ENCODE measurements at regions not wholly inside any gene's neighbourhood (a gene's known extent, or its start where the extent isn't known, plus 50 kb on each side); places are given as distances from the start of the nearest gene placed in this dataset.
"Not testable (repeated sequence)": the region's sequence is repeated elsewhere in the genome, so short reads cannot be mapped to it uniquely, and the experiment has no call there.

DNA sequence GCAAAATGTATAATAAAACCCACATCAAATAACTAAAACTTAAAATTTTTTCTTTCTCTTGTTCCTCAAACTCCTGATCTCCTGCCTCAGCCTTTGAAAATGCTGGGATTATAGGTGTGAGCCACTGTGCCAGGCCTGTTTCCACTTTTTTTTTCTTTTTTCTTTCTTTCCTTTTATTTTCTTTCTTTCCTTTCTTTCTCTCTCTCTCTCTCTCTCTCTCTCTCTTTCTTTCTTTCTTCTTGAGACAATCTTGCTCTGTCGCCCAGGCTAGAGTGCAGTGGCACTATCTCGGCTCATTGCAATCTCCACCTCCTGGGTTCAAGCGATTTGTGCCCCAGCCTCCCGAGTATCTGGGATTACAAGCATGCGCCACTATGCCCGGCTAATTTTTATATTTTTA lies 164.6 kb downstream of the OR2B2 start:
- CTCF ChIA-PET: no interaction called here
- TF ChIP-seq, protein P1, sequence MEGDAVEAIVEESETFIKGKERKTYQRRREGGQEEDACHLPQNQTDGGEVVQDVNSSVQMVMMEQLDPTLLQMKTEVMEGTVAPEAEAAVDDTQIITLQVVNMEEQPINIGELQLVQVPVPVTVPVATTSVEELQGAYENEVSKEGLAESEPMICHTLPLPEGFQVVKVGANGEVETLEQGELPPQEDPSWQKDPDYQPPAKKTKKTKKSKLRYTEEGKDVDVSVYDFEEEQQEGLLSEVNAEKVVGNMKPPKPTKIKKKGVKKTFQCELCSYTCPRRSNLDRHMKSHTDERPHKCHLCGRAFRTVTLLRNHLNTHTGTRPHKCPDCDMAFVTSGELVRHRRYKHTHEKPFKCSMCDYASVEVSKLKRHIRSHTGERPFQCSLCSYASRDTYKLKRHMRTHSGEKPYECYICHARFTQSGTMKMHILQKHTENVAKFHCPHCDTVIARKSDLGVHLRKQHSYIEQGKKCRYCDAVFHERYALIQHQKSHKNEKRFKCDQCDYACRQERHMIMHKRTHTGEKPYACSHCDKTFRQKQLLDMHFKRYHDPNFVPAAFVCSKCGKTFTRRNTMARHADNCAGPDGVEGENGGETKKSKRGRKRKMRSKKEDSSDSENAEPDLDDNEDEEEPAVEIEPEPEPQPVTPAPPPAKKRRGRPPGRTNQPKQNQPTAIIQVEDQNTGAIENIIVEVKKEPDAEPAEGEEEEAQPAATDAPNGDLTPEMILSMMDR (IDR thresholded peaks at IDR 0.05; ENCODE audit: insufficient read depth, low read depth, low read length): no peak
- peaks cover 1% of the 10 kb centered on the region; the same call in 1 of the 2 replicates for H3K27me3 ChIP-seq (ENCODE audit: control insufficient read depth, insufficient read depth, low read length)

DNA sequence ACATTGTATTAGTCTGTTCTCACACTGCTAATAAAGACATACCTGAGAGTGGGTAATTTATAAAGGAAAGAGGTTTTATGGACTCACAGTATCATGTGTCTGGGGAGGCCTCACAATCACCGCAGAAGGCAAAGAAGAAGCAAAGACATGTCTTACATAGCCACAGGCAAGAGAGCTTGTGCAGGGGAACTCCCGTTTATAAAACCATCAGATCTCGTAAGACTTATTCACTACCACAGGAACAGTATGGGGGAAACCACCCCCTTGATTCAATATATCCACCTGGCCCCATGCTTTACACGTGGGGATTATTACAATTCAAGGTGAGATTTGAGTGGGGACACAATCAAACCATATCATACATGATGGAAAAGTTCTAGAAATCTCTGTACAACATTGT lies 165.3 kb downstream of the OR2B2 start:
- POLR2A ChIA-PET; H3K27me3 ChIP-seq (ENCODE audit: control insufficient read depth, insufficient read depth, low read length); DNase-seq (ENCODE audit: low read depth); H3K4me3 ChIP-seq (ENCODE audit: low read depth, low read length); H3K36me3 ChIP-seq (ENCODE audit: control insufficient read depth, insufficient read depth, low read length); CTCF ChIA-PET: not testable (repeated sequence)

More for the DNA sequence above, 164.6 kb downstream of the OR2B2 start:
- POLR2A ChIA-PET: no interaction called here
- H3K4me3 ChIP-seq (ENCODE audit: low read depth, low read length): no peak overlapping the region
- DNase-seq (ENCODE audit: low read depth): no peak
- no peaks in the 10 kb centered on the region for H3K36me3 ChIP-seq (ENCODE audit: control insufficient read depth, insufficient read depth, low read length)

DNA sequence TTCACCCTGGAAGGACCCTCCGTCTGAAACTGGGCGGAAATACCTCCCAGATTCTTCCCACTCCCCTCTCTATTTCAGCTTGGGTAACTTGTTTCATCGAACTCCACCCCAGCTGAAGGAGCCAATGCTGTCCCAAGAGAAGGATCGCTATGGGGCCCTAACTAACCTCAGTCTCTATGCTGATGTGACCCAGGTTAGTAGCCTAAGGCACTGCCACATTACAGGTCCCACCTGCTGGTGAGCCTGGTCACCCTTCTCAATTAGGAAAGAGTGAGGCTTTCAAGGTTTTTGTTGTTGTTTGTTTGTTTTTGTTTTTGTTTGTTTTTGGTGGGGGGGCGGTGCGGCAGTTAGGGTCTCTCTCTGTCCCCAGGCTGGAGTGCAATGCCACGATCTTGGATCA lies 168.4 kb downstream of the OR2B2 start:
- CTCF ChIA-PET: interaction anchor here (2.9 kb wide), 1 partner anchor 8 kb away, joined by 13 read pairs; no protein-coding TSS in a partner anchor
- Histone ChIP-seq H3K36me3 (ENCODE audit: control insufficient read depth, insufficient read depth, low read length) (no peaks in the 10 kb centered on the region), H3K27me3 (ENCODE audit: control insufficient read depth, insufficient read depth, low read length) (peaks cover 1% of the 10 kb centered on the region; the same call in 1 of the 2 replicates), H3K4me3 (ENCODE audit: low read depth, low read length) (no peak overlapping the region)
- POLR2A ChIA-PET: no interaction called here
- no peak for DNase-seq (ENCODE audit: low read depth)
- TF ChIP-seq, protein P1 (IDR thresholded peaks at IDR 0.05; ENCODE audit: insufficient read depth, low read depth, low read length): no peak

DNA sequence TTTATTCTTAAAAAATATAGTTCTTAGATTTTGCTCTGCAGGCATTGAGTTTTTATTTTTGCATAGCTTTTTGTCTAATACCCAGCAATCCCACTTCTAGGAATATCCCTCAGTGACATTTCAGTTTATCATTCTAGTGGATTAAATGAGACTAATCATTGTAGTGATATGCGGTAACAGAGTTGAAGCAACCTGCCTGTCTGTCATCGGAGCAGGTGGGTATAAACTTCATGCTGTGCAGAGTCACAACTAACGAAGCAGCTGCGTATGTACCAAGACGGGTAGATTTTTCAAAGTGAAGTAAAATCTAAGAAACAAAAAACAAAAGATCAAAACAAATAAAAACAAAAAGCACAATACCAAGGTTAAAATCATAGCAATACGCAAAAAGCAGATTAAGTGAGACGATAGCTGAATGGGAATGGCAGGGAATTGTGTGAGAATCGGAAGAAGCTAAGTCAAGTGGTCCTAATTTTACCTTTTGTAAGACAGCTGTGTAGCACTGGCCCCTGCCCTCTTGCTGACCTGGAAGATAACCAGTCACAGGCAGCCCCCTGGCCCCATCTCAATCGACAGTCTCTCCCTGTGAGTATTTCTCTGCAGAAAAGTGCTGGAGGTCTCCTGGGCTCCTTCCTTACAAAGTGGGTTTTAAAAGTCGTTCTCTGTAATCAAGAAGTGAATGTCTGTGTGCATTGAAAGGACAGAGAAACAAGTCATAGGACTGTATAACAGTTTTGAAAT lies 169.2 kb downstream of the OR2B2 start:
- ChIA-PET POLR2A (no interaction called here), CTCF (interaction anchor here (2.9 kb wide), 1 partner anchor 9 kb away, joined by 13 read pairs; no protein-coding TSS in a partner anchor)
- DNase-seq (ENCODE audit: low read depth): no peak
- Histone ChIP-seq H3K27me3 (ENCODE audit: control insufficient read depth, insufficient read depth, low read length) (peaks cover 1% of the 10 kb centered on the region; the same call in 1 of the 2 replicates), H3K36me3 (ENCODE audit: control insufficient read depth, insufficient read depth, low read length) (no peaks in the 10 kb centered on the region), H3K4me3 (ENCODE audit: low read depth, low read length) (no peak overlapping the region)
- TF ChIP-seq, protein P1 (IDR thresholded peaks at IDR 0.05; ENCODE audit: insufficient read depth, low read depth, low read length): no peak

DNA sequence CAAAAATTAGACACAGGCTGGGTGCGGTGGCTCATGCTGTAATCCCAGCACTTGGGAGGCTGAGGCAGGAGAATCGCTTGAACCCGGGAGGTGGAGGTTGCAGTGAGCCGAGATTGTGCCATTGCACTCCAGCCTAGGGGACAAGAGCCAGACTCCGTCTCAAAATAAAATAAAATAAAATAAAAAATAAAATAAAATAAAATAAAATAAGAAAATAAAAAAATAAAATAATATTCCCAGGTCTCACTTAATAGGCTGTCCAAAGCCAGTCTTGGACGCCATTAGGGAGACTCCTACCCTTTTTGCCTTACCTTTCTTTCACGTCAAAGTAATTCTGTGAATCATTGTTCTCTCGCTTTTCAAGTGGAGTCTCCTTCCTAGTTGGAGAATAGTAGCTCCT lies 172.3 kb downstream of the OR2B2 start:
- DNase-seq (ENCODE audit: low read depth); H3K27me3 ChIP-seq (ENCODE audit: control insufficient read depth, insufficient read depth, low read length); POLR2A ChIA-PET; H3K4me3 ChIP-seq (ENCODE audit: low read depth, low read length); H3K36me3 ChIP-seq (ENCODE audit: control insufficient read depth, insufficient read depth, low read length): not testable (repeated sequence)
- CTCF ChIA-PET: interaction anchor here (1.1 kb wide), 1 partner anchor 52 kb away, joined by 3 read pairs; no protein-coding TSS in a partner anchor

DNA sequence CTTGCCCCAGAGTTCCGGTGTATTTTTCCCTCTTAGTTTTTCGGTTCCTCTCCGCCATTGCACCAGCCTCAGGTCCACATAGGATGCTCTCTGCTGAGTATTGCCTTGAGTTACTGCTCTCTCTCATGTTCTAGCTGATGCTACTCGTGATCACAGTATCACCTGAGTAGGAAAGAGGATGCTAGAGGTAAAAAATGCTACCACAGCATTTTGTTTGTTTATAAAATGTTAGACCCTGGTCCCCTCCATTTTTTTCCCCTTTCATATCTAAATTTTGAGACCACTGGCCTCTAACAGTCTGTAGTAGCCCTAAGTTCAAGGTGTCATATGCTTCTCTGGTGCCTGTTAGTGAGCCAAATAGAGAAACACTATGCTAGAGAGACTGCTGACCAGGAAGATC lies 175.5 kb downstream of the OR2B2 start:
- ChIA-PET CTCF (no interaction called here), POLR2A (no interaction called here)
- TF ChIP-seq, protein P1 (IDR thresholded peaks at IDR 0.05; ENCODE audit: insufficient read depth, low read depth, low read length): no peak
- Histone ChIP-seq H3K4me3 (ENCODE audit: low read depth, low read length) (no peak overlapping the region), H3K27me3 (ENCODE audit: control insufficient read depth, insufficient read depth, low read length) (no peaks in the 10 kb centered on the region), H3K36me3 (ENCODE audit: control insufficient read depth, insufficient read depth, low read length) (no peaks in the 10 kb centered on the region)
- DNase-seq (ENCODE audit: low read depth): no peak
